AG08396 (cell line): ENCODE measurements at regions not wholly inside any gene's neighbourhood (a gene's known extent, or its start where the extent isn't known, plus 50 kb on each side); places are given as distances from the start of the nearest gene placed in this dataset.
"Not testable (repeated sequence)": the region's sequence is repeated elsewhere in the genome, so short reads cannot be mapped to it uniquely, and the experiment has no call there.

Experiments used
- DNase-seq: peaks from one replicate; pipeline ENCODE4 v3.0.0; 2012; ENCODE audit warnings: low spot score, mixed read lengths

- no peak for DNase-seq
These were observed 114.1 kb upstream of the FRMD1 start for GRCh38 chr6:168192901-168193815.

GRCh38 chr6:168192195-168192900 lies 113.3 kb upstream of the FRMD1 start:
- no peak for DNase-seq

- no peak for DNase-seq
These were observed 111.8 kb upstream of the FRMD1 start for GRCh38 chr6:168190646-168191443.

- DNase-seq: no peak
These were observed 111.0 kb upstream of the FRMD1 start for GRCh38 chr6:168190014-168190405.

- DNase-seq: no peak
These were observed 110.4 kb upstream of the FRMD1 start for GRCh38 chr6:168189200-168190013.

- no peak for DNase-seq
These were observed 109.6 kb upstream of the FRMD1 start for GRCh38 chr6:168188369-168189199.

GRCh38 chr6:168186438-168186837 lies 107.4 kb upstream of the FRMD1 start:
- DNase-seq: no peak

GRCh38 chr6:168186018-168186417 lies 107.0 kb upstream of the FRMD1 start:
- not testable (repeated sequence) for DNase-seq

GRCh38 chr6:168184701-168185100 lies 105.7 kb upstream of the FRMD1 start:
- no peak for DNase-seq

- DNase-seq: no peak
These were observed 104.6 kb upstream of the FRMD1 start for GRCh38 chr6:168183613-168183970.

GRCh38 chr6:168182908-168183612 lies 104.0 kb upstream of the FRMD1 start:
- no peak for DNase-seq

- DNase-seq: no peak
These were observed 103.4 kb upstream of the FRMD1 start for GRCh38 chr6:168182366-168182765.

GRCh38 chr6:168181876-168182275 lies 102.9 kb upstream of the FRMD1 start:
- no peak for DNase-seq

- no peak for DNase-seq
These were observed 102.3 kb upstream of the FRMD1 start for GRCh38 chr6:168181316-168181715.

- no peak for DNase-seq
These were observed 101.6 kb upstream of the FRMD1 start for GRCh38 chr6:168180548-168181011.

GRCh38 chr6:168179702-168180382 lies 100.8 kb upstream of the FRMD1 start:
- no peak for DNase-seq

- no peak for DNase-seq
These were observed 100.1 kb upstream of the FRMD1 start for GRCh38 chr6:168179133-168179532.

- DNase-seq: no peak
These were observed 98.3 kb upstream of the FRMD1 start for GRCh38 chr6:168177103-168177891.
